ENCODE measurements at regions not wholly inside any gene's neighbourhood (a gene's known extent, or its start where the extent isn't known, plus 50 kb on each side); places are given as distances from the start of the nearest gene placed in this dataset.
"Not testable (repeated sequence)": the region's sequence is repeated elsewhere in the genome, so short reads cannot be mapped to it uniquely, and the experiment has no call there.

DNA sequence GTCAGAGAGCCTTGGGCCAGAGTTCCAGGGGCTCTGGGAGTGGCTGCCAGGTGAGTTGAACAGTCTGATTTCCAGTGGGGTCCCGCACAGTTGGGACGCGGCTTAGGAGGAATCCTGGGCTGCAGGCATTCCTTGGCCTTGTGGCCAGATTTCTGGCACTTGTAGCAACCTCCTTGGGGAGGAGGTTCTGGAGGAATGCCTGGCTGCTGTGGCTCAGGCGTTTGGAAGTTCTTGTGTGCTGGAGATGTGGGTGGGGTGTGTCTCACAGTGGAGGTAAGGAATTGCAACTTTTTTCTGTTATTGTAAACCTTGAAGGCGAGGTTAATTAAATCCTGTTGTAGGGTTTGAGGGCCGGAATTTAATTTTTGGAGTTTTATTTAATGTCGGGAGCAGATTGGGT lies 780.2 kb downstream of the ZNF385D start:
- not testable (repeated sequence) for DNase-seq, H3K4me1 Mint-ChIP-seq, H3K4me3 Mint-ChIP-seq, H3K27ac Mint-ChIP-seq, H3K27me3 Mint-ChIP-seq, ATAC-seq
- peaks cover 11 to 50% of the 10 kb centered on the region in 2 donors for H3K9me3 Mint-ChIP-seq

DNA sequence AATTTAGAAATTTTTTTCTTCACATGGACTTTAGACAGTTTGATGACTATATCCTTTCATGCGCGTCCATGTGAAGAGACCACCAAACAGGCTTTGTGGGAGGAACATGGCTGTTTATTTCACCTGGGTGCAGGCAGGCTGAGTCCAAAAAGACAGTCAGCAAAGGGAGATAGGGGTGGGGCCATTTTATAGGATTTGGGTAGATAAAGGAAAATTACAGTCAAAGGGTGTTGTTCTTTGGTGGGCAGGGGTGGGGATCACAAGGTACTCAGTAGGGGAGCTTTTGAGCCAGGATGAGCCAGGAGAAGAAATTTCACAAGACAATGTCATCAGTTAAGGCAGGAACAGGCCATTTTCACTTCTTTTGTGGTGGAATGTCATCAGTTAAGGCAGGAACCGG lies 781.5 kb upstream of the SGO1 start:
- DNase-seq, ATAC-seq, H3K4me3 Mint-ChIP-seq, H3K27ac Mint-ChIP-seq, H3K4me1 Mint-ChIP-seq, H3K27me3 Mint-ChIP-seq: not testable (repeated sequence)
- H3K9me3 Mint-ChIP-seq: peaks cover 18 to 45% of the 10 kb centered on the region in 2 donors

DNA sequence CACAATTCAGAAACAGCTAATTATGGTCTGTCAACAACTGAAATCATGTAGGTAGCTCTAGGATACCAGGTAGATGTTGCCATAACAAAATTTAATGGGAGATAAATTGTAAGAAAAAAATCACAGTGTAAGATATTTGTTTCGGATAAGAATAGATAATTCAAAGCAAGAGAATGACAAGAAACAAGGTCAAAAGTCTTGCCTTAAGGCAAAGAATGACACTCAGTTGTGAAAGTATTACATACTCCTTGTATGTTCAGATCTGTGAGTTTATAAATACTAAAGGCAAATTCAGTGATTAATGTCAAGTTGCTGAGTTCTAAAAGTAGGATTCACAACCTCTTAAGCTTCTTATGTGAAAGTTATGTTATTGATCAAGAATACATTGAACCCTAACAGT lies 772.2 kb upstream of the SGO1 start:
- DNase-seq (no peak), ATAC-seq (no peak)
- Mint-ChIP-seq H3K27me3 (no peaks in the 10 kb centered on the region), H3K27ac (no peak overlapping the region), H3K4me3 (no peak overlapping the region), H3K4me1 (no peaks in the 10 kb centered on the region), H3K9me3 (peaks cover 4 to 8% of the 10 kb centered on the region in 2 donors)

DNA sequence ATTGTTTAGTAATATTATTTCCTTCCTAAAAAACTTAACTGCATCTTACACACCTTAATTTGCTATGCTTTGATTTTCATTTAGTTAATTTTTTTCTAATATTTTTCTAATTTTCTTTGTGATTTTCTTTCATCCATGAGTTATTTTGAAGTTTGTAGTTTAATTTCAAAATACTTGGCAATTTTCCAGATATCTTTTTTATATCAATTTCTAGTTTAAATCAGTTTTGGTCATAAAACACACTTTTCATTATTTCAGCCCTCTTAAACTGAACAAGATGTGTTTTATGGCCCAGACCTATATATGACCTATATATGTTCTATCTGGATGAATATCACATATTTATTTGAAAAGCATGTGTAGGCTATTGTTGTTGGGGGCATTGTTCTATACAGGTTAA lies 759.9 kb upstream of the SGO1 start:
- H3K4me1 Mint-ChIP-seq: no peaks in the 10 kb centered on the region
- H3K27ac Mint-ChIP-seq: no peak overlapping the region
- ATAC-seq: no peak
- H3K27me3 Mint-ChIP-seq: no peaks in the 10 kb centered on the region
- H3K4me3 Mint-ChIP-seq: no peak overlapping the region
- DNase-seq: no peak
- H3K9me3 Mint-ChIP-seq: peaks cover 6 to 24% of the 10 kb centered on the region in 2 donors

DNA sequence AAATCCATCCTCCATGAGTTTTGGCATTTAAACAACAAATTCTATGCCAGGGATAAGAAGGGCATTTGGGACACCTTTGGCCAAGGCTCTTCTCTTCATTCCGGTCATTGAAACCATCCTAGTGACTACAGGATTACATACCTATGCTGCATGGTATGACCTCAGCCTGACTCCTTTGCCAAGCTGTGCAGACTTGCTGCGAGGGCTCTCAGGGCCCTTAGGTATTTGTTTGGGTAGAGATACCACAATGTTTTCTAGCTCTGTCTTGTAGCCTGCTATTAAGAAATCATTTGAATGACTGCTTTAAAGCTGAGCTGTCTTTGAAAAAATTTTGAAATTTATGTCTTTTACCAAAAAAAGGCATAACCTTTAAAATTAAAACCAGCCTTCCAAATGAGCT lies 749.8 kb upstream of the SGO1 start:
- Mint-ChIP-seq H3K4me3 (no peak overlapping the region), H3K27me3 (no peaks in the 10 kb centered on the region), H3K4me1 (no peaks in the 10 kb centered on the region), H3K27ac (no peak overlapping the region), H3K9me3 (peaks cover 8 to 14% of the 10 kb centered on the region in 2 donors)
- DNase-seq: no peak
- no peak for ATAC-seq

DNA sequence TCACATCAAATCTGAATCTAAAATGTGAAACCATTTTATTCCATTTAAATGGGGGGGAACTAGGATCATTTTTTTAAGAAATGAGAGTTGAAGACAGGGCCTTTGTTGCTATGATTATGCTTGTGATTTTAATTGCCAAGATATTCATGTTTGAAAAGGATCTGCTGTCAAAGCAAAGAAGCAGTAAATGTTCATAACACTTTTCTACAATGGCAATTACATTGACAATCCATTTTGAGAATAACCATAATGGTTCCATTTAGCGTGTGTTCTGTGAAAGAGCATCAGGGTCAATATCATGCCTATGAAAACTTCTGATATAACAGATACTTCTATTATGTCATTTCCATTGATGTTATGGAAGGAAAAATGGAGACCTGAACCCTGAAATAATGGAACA lies 745.8 kb upstream of the SGO1 start:
- ATAC-seq: no peak
- no peak for DNase-seq
- H3K9me3 Mint-ChIP-seq: peaks cover 14 to 15% of the 10 kb centered on the region in 2 donors
- H3K27me3 Mint-ChIP-seq: no peaks in the 10 kb centered on the region
- H3K4me3 Mint-ChIP-seq: no peak overlapping the region
- no peaks in the 10 kb centered on the region for H3K4me1 Mint-ChIP-seq
- H3K27ac Mint-ChIP-seq: no peak overlapping the region

DNA sequence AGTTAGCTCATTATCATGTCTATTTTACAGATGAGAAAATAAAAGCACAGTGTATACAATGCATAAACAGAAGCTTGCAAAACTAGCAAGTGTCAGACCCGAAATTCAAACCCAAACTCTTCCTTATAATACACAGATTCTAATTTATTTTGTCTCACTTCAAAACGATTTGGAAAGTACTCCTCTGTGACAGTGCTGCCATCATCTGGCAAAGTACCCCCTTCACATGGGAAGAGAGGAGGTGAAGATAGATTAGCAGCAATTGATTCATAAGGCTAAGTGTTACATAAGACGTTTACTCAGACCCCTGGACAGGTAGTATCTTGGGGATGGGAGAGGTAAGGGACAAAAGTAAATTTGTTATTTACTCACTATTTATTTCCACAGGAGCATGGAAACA lies 744.0 kb upstream of the SGO1 start:
- DNase-seq: no peak
- Mint-ChIP-seq H3K27me3 (no peaks in the 10 kb centered on the region), H3K27ac (no peak overlapping the region), H3K9me3 (peaks cover 14 to 20% of the 10 kb centered on the region in 2 donors), H3K4me3 (no peak overlapping the region), H3K4me1 (no peaks in the 10 kb centered on the region)
- no peak for ATAC-seq

DNA sequence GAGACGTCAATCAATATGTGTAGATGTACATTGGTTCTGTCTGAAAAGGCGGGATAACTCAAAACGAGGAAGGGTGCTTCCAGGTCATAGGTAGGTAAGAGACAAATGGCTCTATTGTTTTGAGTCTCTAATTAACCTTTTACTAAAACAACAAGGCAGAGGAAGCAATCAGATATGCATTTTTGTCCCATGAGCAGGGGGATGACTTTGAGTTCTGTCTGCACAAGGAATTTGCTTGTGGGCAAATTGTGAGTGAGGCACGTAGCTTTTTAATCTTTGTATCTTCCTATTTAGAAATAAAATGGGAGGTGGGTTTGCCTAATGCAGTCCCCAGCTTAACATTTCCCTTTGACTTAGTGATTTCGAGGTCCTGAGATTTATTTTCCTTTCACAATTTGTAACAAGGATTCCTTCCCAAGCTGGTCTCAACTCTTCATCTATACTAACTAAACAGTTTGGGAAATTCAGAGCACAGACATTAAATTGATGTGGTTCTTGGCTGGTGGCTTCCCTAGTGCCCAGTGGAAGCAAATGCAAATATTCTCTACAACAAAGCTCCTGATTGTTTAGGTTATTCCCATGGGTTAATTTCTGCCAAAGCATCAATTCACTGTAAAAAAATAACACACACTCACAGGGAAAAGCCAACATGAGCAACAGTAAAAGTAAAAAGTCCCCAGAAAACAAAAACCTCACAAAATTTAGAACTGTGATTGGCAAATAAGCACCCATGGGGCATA lies 738.8 kb upstream of the SGO1 start:
- no peak for DNase-seq
- Mint-ChIP-seq H3K27me3 (no peaks in the 10 kb centered on the region), H3K4me3 (no peak overlapping the region), H3K4me1 (no peaks in the 10 kb centered on the region), H3K27ac (no peak overlapping the region), H3K9me3 (peaks cover 32 to 55% of the 10 kb centered on the region in 2 donors)
- ATAC-seq: no peak

DNA sequence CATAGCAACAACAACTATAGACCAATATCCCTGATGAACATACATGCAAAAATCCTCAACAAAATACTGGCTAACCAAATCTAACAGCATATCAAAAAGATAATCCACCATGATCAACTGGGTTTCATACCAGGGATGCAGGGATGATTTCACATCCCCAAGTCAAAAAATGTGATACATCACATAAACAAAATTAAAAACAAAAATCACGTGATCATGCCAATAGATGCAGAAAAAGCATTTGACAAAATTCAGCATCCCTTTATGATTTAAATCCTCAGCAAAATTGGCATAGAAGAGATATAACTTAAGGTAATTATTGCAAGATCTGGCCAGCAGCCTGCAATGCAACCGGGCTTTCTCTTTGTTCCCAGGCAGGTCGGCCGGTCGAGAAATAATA lies 735.1 kb upstream of the SGO1 start:
- not testable (repeated sequence) for H3K27ac Mint-ChIP-seq, DNase-seq, ATAC-seq, H3K27me3 Mint-ChIP-seq, H3K4me1 Mint-ChIP-seq, H3K4me3 Mint-ChIP-seq
- peaks cover 38 to 61% of the 10 kb centered on the region in 2 donors for H3K9me3 Mint-ChIP-seq

DNA sequence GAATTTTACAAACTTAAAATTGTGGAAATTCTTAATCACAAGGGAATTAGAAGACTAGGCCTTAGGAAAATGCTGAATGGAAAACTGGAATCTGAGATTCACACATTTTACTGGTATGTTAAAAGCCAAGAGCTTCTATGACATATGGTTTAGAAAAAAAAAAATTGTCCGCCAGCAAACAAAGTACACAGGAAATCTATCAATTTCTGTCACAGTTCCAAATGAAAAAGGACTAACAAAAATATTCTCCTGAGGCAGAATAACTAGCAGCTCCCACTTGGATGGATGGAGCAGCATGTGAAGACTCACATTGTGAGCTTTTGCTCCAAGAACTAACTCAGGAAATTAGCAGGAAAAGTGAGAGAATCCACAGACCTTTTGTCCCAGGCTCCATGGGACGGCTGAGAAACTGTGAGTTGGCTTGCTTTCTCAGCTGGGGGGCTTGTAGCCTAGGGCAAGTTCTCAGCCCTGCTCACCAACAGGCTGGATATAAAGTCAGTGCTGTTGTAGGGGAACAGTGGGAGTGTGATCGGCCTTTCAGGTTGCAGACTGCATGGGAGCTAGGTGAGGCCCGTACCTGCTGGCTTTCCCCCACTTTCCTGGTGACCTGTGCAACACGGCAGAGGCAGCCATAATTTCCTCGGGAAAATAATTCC lies 731.1 kb upstream of the SGO1 start:
- Mint-ChIP-seq H3K27ac (no peak overlapping the region), H3K4me1 (no peaks in the 10 kb centered on the region), H3K27me3 (no peaks in the 10 kb centered on the region), H3K4me3 (no peak overlapping the region), H3K9me3 (peaks cover 26 to 34% of the 10 kb centered on the region in 2 donors)
- ATAC-seq: no peak
- DNase-seq: no peak

DNA sequence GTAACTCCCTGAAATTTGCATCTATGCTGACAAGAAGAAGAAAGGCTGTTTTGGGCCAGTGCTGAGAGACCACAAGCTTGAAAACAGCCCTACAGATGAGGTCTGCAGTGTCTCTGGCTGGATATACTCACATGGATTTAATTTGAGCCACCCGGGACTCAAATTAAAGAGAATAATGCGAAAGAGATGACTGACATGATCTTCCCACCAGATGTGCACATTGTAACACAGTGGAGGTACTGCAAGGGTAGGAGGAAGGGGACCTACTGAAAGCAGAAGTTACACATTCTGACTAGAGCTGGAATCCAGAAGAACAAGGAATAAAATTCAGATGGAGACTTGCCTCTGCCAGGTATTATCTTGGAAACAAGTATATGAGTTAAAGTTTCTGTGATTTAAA lies 728.3 kb upstream of the SGO1 start:
- Mint-ChIP-seq H3K4me1 (no peaks in the 10 kb centered on the region), H3K4me3 (no peak overlapping the region), H3K27me3 (no peaks in the 10 kb centered on the region), H3K27ac (no peak overlapping the region), H3K9me3 (peaks cover 10 to 15% of the 10 kb centered on the region in 2 donors)
- no peak for ATAC-seq
- no peak for DNase-seq

DNA sequence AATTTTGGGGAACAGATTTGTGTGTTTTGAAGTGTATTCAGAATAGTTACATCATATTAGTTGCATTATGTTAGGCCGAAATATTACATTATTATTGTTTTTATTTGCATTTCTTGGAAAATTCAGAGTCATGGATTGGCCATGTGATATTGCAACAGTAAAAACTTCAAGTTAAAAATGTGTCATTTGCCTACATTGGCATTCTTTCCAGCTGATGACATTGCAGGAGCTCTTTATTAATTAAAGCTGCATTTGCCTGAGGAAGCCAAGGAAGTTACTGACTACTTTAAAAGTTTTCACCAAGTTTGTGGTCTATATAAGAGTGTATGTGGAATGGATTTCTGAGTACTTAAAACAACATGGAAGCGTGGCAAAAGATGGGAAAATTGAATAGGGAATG lies 726.4 kb upstream of the SGO1 start:
- Mint-ChIP-seq H3K9me3 (peaks cover 8 to 12% of the 10 kb centered on the region in 2 donors), H3K27ac (no peak overlapping the region), H3K4me3 (no peak overlapping the region), H3K27me3 (no peaks in the 10 kb centered on the region), H3K4me1 (no peaks in the 10 kb centered on the region)
- no peak for DNase-seq
- ATAC-seq: no peak

DNA sequence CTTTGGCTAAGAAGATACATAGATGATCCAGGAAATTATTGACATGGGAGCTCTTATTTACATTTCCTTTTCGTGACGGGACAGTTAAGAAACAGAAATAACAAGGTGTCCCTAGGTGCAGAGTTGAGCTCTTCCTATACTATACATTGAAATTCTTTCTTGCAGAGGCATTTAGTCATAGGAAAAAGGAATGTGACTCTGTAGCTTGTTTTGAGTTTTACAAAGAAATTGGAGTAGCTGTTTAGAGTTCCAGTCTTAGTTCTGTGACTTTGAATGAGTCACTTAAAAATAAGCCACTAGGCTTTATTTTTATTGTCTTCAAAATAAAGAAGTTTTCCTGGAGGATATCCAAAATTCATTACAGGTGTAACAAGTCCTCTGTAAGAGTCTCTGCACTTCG lies 723.5 kb upstream of the SGO1 start:
- ATAC-seq: no peak
- Mint-ChIP-seq H3K4me1 (no peaks in the 10 kb centered on the region), H3K4me3 (no peak overlapping the region), H3K9me3 (peaks cover 9% of the 10 kb centered on the region in 2 donors), H3K27me3 (no peaks in the 10 kb centered on the region), H3K27ac (no peak overlapping the region)
- no peak for DNase-seq

DNA sequence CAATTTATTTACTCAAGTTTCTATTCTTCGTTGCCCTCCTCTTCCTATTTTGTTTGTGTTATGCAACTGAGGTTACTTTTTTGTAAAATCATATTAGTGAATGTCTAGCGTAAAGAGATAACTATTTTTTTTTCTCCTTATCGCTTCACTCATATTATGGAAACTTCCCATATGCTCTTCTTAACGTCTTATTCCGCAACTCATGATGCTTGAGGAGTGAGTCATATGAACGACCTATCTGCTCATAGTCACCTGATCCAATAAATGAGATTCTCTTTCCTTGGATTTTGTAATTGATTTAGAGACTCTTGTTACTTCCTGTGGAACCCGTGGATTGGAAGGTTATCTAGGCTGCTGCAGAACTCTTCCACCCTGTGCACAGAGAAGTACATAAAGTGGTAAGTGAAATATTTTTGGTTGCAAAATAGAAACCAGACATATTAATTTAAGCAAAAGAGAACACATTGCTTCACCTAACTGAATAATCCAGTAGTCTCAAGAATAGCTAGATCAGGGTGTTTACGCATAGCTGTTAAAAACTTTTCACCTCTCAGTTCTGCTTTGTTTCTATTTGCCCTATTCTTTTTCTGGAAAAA lies 719.3 kb upstream of the SGO1 start:
- Mint-ChIP-seq H3K27ac (no peak overlapping the region), H3K9me3 (peaks cover 18 to 20% of the 10 kb centered on the region in 2 donors), H3K4me1 (no peaks in the 10 kb centered on the region), H3K27me3 (no peaks in the 10 kb centered on the region), H3K4me3 (no peak overlapping the region)
- DNase-seq (no peak), ATAC-seq (no peak)

DNA sequence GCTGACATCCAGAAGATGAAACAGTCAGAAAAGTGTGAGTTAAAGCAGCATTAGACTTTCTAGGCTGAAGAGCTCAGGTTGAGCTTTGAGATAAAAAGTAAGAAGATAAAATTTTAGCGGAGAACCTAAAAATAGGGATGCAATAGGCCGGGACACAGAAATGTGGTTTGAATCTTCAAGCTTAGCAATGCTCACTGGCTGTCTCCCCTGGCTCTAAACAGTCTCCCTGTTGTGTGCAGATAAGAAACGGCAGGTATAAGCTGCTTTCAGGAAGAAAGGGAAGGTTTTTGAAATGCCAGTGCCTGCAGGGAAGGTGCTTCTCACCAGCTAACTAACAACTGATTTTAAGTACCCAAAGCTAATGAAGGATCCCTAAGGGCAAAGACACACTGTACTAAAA lies 718.7 kb upstream of the SGO1 start:
- no peak overlapping the region for H3K27ac Mint-ChIP-seq
- DNase-seq (no peak), ATAC-seq (no peak)
- H3K4me1 Mint-ChIP-seq: no peaks in the 10 kb centered on the region
- no peaks in the 10 kb centered on the region for H3K27me3 Mint-ChIP-seq
- H3K4me3 Mint-ChIP-seq: no peak overlapping the region
- H3K9me3 Mint-ChIP-seq: peaks cover 17 to 26% of the 10 kb centered on the region in 2 donors

DNA sequence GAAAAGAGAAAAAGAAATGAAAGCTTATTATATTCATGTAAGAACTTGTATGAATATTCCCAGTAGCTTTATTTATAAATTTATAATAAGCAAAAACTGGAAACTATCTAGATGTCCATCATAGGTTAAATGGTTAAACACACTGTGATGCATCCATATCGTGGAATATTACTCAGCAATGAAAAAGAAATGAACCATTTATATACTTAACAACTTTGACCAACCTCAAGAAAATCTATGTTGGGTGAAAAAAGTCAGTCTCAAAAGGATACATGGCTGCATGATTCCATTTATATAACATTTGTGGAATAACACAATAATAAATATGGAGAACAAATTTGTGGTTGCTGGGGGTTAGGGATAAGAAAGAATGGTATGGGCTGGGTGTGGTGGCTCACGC lies 713.0 kb upstream of the SGO1 start:
- Mint-ChIP-seq H3K9me3 (peaks cover 25% of the 10 kb centered on the region in 2 donors), H3K4me3 (no peak overlapping the region), H3K27ac (no peak overlapping the region), H3K27me3 (no peaks in the 10 kb centered on the region), H3K4me1 (no peaks in the 10 kb centered on the region)
- DNase-seq (no peak), ATAC-seq (no peak)

Data from stimulated activated naive CD8-positive, alpha-beta T cell treated with anti-CD3 and anti-CD28 coated beads, Interleukin-15, amount 100 ng/mL, for 72 hours (primary cell).